Stimulated activated CD8-positive, alpha-beta memory T cell treated with anti-CD3 and anti-CD28 coated beads, Interleukin-15, amount 100 ng/mL, for 4 hours (primary cell): ENCODE measurements at regions not wholly inside any gene's neighbourhood (a gene's known extent, or its start where the extent isn't known, plus 50 kb on each side); places are given as distances from the start of the nearest gene placed in this dataset.

ENCODE experiments used
- DNase-seq, 2 donors: peaks; one replicate each; pipeline ENCODE4 v3.0.0-alpha.2; 2020; ENCODE audit warnings: low read depth in 2 of 2

DNA sequence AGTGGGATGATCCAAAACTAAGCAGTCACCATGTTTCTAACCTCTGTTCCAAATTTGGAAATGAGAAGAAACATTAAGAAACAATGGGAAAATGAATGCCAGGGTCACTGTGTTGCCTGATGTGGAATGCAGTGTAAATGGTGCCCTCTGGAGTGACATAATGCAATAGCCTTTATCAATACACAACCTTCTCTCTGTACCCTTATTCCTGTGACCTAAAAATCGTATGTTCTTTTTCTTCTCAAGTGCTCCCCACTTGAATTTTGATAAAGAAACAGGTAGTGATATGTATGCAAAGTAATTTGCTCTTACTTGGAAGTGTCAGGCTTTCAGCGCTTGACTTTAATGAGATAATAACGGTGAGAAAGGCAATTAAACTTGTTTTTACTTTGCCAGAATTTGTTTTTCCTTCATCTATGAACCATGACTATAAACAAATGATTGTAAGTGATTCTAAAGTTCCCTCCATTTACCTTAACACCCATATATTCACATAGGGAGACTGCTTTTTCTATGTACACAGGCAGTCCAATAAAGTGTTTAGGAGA, 145.8 kb upstream of the THRB start:
- DNase-seq = no peak

DNA sequence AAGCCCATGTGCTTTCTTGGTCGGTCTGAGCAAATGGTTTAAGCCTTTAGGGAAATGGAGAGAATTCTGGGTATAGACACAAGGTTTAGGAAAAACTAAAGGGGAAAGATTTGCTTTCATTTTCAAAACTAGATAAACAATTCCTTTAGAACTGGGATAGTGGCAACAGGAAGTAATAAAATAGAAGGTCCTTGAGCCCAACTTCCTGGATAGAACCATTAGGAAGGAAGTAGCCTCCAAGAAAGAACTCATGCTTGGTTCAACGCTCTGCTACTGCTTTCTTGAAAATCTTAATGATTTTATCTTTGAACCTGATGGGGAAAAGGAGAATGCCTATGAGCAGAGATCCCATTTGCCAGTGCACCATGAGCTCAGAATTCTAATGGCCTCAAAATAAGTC, 147.0 kb upstream of the THRB start:
- no peak for DNase-seq

DNA sequence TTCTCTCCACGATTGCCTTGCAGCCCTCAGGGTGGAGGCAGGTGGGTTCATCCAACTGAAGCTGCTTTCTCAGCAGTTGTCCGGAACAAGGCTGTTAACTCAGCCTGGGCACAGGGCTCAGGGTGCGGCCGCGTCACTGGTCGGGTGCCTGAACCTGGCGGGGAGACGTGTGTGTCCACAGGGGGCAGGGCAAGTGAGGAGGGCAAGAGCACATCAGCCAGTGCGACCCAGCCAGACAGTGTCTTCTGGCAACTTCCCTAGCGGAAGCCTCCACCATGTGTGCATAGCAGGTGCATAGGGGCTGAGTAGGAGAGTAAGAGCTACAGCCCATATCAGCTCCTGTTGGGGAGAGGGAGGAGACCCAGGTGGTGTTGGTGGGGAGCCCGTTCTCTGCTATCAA, 150.4 kb upstream of the THRB start:
- DNase-seq = no peak

DNA sequence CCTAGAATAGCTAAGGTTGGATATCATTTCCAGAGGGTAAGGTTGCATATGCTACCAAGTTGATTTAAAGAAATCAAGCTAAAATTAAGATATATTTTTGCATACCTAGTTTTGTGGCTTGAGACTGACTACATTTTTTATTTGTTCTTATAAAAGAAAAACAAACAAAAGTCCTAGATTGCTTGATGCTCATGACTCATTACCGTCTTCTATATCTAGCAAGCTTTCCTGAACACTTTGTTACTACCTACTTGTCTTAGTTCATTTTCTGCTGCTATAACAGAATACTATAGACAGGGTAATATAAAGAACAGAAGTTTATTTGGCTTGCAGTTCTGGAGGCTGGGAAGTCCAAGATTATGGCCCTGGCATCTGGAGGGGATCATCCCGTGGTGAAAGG, 152.1 kb upstream of the THRB start:
- DNase-seq = no peak

DNA sequence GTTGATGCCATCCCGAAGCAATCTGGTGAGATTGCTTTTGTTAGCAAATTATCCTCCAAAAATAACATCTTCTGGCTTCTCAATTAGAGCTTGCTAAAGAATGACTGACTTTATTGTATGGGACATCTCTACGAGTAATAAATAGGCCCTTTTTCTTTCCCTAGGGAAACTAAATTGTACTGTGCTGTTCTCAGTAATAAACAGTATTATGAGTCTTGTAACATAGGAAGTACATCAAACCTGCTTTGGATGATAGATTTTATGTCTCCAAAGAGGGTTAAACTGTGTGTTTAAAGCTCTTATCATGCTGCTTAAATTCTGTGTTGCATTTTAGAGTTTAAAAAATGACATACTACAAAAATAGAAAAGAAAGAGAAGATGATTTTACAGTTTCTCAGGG, 153.4 kb upstream of the THRB start:
- DNase-seq = no peak

DNA sequence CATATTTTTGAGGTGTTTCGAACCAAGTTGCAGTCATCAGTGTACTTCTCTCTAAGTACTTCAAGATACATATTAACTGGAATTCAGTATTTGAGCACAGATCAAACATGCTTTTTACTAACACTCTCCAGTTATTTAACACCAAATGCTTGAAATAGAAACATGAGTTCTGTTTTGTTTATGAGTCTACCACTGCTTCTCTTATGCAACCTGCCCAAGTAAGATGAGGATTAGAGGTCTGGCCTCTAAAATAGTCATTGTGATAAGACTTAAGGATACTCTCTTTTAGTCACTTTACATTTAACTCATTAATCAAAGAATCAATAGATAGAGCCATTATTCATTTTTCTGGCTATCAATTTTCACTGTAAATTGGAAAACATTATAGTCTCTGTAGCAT, 156.2 kb upstream of the THRB start:
- no peak for DNase-seq

DNA sequence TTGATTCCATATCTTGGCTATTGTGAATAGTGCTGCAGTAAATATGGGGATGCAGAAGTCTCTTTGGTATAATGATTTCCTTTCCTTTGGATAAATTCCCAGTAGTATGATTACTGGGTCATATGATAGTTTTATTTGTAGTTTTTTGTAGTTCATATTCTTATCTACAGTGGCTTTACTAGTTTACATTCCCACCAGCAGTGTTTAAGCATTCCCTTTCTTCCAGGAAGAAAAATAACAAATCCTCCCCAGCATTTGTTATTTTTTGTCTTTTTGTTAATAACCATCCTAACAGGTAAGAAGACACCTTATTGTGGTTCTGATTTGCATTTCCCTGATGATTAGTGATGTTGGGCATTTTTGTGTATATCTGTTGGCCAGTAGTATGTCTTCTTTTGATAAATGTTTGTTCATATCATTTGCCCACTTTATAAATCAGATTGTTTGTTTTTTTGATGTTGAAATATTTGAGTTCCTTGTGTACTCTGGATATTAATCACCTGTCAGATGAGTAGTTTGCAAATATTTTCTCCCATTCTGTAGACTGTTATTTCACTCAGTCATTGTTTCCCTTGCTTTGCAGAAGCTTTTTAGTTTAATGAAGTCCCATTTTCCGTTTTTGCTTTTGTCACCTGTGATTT, 163.3 kb upstream of the THRB start:
- no peak for DNase-seq

DNA sequence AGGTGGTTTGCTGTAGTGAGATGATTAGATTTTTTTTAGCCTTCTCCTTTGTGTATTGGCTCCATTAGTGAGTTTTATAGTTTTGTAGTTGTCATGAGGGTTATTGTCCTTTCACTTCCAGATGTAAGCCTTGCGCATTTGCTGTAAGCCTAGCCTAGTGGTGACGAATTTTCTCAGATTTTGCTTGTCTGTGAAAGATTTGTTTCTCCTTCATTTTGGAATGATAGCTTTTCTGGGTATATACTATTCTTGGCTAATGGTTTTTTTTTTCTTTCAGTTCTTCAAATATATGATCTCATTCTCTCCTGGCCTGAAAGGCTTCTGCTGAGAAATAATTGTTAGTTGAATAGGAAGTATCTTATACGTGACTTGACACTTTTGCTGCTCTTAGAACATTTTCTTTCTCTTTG, 166.5 kb upstream of the THRB start:
- DNase-seq = no peak

DNA sequence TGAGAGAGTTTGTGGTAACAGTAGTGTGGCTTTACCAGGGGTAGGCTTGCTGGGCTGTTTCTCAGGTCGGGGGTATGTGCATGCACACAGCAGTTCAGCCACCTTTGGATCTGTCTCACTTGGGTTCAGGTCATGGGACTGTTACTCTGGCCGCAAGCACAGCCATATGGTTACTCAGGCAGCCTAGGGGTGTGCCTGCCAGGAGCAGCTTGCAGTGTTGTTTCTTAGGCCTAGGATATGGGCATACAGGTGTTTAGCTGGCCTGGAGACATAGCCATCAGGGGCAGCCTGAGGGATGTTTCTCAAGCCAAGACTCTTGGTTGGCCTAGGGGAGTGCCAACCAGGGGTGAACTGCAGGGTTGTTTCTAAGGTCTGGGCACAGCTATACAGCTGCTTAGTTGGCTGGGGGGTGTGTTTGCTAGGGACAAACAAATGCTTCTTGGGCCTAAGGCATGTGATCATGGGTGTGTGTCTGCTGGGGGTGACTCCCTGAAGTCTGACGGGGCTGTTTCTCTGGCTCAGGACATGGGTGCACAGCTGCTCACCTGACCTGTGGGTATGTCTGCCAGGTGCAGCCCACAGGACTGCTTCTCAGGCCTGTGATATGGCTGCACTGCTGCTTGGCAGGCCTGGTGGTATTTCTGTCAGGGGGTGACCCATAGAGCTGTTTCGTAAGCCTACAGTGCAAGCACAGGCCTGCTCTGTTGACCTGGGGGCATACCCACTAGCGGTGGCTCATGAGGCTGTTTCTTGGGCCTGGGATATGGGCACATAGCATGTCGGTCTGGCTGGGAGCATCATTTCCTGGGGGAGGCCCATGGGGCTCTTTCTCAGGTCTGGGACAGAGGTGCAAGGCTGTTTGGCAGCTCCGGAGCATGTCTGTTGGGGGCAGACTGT, 168.0 kb upstream of the THRB start:
- no peak for DNase-seq

DNA sequence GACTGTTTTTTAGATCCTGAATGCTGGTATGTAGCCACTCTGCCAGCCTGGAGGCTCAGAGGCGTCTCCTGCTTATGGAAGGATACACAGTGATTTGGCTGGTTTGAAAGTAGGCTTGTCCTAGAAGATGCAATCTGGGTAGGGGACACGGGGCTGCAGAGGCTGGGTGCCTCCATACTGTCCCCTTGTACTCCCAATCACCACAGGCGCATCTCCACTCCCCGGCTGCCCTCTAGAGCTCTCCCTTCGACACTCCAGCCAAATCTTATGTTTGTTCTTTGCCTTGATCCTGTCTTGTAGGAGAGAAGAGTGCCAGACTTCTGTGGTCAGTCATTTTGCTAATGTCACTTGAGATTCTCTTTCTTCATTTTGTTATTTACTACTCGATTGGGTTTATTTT, 168.8 kb upstream of the THRB start:
- no peak for DNase-seq

DNA sequence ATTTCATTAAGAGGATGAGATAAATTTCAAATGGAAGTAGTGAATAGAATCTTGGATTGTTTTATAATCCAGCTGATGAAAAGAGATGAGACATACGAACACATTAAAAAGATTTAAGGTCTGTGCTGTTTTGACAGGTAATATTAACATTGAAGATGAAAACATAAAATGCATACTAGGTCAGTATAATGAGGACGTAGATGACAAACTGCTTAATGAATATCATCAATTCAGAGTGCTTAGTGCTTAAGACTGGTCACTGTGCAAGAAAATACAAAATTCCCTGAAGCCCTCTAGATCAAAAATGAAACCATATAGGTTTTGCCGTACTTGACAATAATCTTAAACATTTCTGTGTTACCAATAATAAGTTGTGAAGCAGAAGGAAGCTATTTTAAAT, 173.4 kb upstream of the THRB start:
- no peak for DNase-seq

DNA sequence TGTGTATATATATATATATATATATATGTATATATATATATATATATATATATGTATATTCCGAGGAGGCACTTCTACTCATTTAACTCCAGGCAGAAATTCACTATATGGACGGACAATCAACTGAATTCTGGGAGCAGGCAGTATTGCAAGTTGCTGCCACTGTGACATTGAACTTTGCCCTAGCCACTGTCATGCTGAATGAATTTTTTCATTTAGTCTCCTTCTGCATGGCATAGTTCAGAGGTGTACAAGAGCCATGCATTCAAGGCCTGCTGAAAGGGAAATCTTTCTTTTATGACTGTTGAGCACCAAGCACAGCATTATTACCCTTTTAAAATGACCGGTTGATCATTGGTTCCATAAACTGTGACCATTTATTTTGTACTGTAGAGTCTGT, 176.2 kb upstream of the THRB start:
- no peak for DNase-seq

DNA sequence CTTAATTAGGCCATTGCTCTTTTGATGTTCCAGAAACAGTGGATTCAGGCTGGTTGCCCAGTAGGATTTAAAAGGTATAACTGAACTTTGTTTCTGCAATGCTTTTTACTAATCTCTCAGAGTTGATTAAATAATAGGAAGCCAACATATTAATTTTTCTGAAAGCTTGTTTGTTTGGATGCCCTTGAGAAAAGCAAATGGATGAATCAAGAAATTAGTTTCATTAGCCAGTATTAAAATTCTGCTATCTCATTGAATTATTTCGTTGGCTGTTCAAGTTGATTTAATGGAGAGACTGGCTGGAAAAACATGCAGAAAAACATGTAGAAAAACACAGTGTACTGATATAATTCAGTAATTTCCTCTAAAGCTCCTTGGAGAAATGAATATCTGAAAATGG, 178.9 kb upstream of the THRB start:
- DNase-seq = no peak

DNA sequence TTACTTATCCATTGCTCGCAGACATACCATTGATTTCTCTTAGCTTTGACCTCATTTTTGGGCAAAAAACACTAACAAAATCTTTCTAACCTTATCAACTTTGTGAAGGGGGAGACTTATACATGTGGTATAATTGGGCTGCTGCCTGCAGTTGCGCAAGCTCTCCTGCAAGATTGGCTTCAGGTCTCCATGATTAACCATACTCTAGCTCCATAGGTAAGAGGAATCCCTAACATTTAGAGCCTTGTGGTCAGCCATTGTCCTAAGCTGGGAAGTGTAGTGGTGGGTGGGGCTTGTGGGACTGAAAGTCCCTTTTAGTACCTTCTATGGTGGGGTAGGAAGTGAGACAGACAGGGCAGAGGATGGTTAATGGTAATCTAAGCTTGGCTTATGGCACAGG, 179.6 kb upstream of the THRB start:
- DNase-seq = no peak

DNA sequence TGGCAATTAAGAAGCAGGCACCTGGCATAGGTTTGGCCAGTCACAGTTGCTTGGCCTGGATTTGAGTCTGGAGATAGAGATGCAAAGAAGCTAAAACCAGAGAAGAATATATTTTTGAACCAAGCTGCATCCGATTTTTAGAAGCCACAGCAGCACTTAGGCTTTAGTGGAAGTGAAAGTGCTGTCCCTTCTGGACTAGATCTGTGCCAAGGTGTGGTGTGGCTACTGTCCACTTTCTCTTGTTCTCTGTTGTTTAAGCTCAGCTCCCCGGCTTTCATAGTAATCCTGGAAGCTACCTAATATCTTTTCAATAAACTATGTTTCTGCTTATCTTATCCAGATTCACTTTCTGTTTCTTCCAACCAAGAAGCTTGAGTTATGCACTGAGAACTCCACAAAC, 183.4 kb upstream of the THRB start:
- no peak for DNase-seq

DNA sequence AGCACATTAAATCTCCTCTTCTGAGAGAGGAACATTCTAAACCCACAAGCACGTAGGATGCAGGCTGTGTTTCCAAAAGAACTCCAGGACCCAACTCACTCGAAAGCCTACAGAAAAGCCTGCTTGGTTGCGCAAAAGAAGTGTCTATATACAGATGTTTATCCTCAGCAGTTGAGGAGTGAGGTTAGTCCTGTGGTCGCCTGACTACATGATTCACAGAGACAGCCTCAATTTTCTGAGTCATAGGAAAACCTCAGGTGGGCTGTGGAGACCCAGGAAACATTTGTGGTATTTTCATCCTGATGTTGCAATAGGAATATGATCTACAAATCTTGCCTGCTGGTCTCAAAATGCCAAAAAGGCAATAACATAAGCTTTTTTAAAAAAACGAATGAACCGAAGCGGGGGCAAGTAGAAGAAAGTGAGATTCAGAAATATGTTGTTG, 183.8 kb upstream of the THRB start:
- DNase-seq = no peak

DNA sequence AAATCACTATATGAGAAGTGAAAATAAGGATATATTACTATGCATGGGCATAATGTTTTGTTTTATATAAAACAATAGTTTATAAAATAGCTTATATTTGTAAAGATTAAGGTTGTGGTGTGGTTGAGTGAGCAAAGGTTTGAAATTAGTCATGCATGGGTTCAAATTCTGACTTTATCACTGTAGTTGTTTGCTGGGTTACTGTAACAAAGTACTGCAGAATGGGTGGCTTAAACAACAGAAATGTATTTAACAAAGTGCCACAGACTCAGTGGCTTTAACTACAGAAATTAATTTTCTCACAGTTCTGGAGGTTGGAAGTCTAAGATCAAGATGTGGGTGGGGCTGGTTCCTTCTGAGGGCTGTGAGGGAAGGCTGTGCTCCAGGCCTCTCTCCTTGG, 184.8 kb upstream of the THRB start:
- DNase-seq = no peak

DNA sequence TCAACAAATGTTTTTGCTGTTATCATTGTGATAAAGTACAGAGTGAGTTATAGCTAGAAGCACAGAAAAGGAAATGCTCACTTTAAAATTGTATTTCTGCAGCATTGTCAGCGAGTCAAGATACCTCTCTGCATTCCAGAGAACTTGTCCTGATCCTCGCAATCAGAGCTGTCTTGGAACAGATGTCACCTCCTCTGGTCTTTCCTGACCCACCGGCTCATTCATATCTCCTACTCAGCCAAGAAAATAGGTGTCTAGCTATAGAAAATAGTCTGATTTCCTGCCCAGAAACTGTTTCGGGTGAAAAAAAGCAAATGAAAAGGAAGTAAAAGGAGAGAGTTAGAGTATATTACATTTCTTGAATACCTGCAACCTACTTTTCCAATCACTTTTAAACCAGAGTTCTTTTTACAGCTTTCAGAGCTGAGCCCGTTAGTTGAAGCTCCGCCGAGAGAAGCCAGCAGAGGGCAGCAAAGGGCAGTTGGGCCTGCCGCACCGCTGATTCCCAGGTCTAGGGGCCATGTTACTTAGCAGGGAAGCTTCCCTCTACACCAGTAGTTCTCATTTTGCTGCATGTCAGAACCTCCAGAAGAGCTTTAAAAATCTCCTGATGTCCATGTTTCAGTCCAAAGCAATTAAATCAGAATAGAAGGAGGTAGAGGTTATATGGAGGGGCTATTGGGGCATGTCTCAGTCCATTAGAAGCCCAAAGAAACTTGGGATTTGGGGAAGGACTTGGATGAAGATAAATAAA, 185.7 kb upstream of the THRB start:
- DNase-seq = no peak

DNA sequence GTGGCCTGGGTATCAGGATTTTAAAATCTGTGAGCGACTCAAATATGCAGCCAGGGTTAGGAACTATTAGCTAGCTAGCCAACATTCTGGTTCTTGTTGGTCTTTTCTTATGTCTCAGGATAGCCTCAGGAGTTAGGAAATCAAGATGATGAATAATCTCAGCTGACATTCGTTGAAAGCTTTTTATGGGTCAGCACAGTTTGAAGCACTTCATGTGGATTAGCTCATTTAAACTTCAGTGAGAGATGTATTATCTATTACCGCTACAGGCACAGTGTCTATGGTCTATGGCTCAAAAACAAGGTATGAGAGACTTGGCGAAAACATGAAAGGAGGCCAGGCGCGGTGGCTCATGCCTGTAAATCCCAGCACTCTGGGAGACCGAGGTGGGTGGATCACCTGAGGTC, 187.5 kb upstream of the THRB start:
- DNase-seq = no peak

DNA sequence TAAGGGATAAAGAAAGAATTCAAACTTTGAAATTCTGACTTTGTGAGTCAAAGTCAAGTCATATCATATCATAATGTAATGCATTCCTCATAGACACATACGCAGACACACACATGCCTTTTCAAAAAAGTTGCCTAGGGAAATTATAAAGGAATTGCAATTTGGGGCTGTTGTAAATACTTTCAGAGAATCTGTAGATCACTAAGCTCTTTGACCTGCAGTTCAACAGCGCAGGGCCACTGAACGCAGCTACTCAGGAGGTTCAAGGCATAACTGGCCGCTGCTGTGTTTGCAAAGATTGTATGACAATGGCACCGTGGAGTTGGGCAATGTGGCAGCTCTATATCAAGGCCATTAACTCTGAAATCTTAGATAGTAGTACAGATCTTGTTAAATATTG, 188.4 kb upstream of the THRB start:
- DNase-seq = no peak

DNA sequence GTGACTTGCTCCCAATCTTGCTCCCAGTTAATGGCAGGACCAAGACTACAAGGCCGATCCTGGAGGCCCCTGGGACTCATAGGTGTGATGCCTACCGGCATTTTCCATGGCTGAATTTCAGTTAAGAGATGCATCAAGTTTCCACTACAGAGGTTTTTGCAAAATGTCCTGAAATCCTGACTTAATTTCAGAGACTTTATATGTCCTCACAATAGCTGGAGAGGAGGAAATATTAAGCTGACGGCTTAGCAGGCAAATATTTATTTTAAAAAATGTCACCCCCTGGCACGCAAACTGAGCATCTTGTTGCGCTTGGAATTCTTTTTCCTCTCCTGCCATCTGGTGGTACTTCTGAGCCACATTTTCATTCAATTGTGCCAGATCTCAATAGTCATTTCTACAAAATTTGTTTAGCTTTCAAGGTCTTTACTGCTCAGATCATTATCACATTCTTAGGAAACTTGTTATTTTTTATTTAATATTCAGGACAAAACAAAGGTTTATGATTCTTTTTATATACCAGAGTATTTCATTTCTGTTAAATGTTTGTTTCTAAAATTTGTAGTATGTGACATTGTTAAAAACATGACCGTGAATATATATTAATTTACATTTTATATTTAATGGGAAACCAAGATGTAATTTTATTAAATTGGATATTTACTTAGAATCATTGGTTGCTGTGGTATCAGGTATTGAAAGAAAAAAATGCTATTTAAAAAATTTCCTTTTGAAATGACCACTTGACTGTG, 189.2 kb upstream of the THRB start:
- DNase-seq = no peak
